H1 (cell line): ENCODE measurements at regions not wholly inside any gene's neighbourhood (a gene's known extent, or its start where the extent isn't known, plus 50 kb on each side); places are given as distances from the start of the nearest gene placed in this dataset.
"Not testable (repeated sequence)": the region's sequence is repeated elsewhere in the genome, so short reads cannot be mapped to it uniquely, and the experiment has no call there.

ENCODE experiments used
- CTCF ChIA-PET: fragments of 300-600 bp; sonication (Branson Sonifier 250); formaldehyde crosslinking; loops from one replicate; lab custom pipeline; 2021; ENCODE audit not compliant: partially characterized antibody; lab: Charles Lee
- POLR2A ChIA-PET: fragments of 300-600 bp; sonication (Branson Sonifier 250); formaldehyde crosslinking; loops from one replicate; lab custom pipeline; 2021; ENCODE audit warnings: inconsistent platforms; ENCODE audit not compliant: partially characterized antibody; lab: Charles Lee
- DNase-seq, 2 experiments: peaks; one replicate each; pipeline versions ENCODE4 v3.0.0 to v3.0.0-alpha.2; 2010 to 2022; ENCODE audit warnings: low spot score in 2 of 2, low read depth in 1 of 2, mixed read lengths in 1 of 2
- FAIRE-seq: peaks from 2 replicates; lab custom pipeline; 2011; peaks lifted over from hg19 to GRCh38; lab: Jason Lieb, UNC
- H2AFZ ChIP-seq: 2 replicates; pipeline ENCODE4 v1.8.1; 2012; ENCODE audit warnings: low read length, inconsistent platforms
- H2AK5ac ChIP-seq: 2 replicates; pipeline ENCODE4 v1.6.1; 2013; ENCODE audit warnings: low read depth, low read length
- H2BK120ac ChIP-seq: replicated peaks from 2 replicates; pipeline ENCODE3; 2013; ENCODE audit warnings: low read depth, low read length, inconsistent platforms
- H2BK12ac ChIP-seq: 2 replicates; pipeline ENCODE4 v1.6.1; 2013; ENCODE audit warnings: low read depth, low read length
- H2BK15ac ChIP-seq: 2 replicates; pipeline ENCODE4 v1.6.1; 2013; ENCODE audit warnings: low read length
- H2BK20ac ChIP-seq: 2 replicates; pipeline ENCODE4 v1.6.1; 2013; ENCODE audit warnings: low read length
- H2BK5ac ChIP-seq: 2 replicates; pipeline ENCODE4 v1.6.1; 2013; ENCODE audit warnings: low read depth, low read length
- H3K14ac ChIP-seq: 2 replicates; pipeline ENCODE4 v1.6.1; 2013; ENCODE audit warnings: inconsistent platforms; ENCODE audit not compliant: insufficient read length
- H3K18ac ChIP-seq: 2 replicates; pipeline ENCODE4 v1.6.1; 2013; ENCODE audit warnings: low read length; ENCODE audit errors: extremely low read depth
- H3K23ac ChIP-seq: 2 replicates; pipeline ENCODE4 v1.6.1; 2013; ENCODE audit warnings: inconsistent platforms; ENCODE audit not compliant: insufficient read length
- H3K23me2 ChIP-seq: 2 replicates; pipeline ENCODE4 v1.6.1; 2013; ENCODE audit warnings: low read depth, low read length
- H3K27ac ChIP-seq: 2 replicates; pipeline ENCODE4 v1.6.1; 2011; ENCODE audit warnings: low read depth, low read length, inconsistent platforms
- H3K27me3 ChIP-seq, 4 experiments: replicated peaks in 1 of 4; 1 replicate in 1 of 4; 2 replicates in 3 of 4; pipeline versions ENCODE4 v1.6.1 to v1.8.1; 2011 to 2013; ENCODE audit warnings: low read length in 3 of 4, mild to moderate bottlenecking in 3 of 4, inconsistent platforms in 2 of 4, mixed read lengths in 2 of 4, moderate library complexity in 1 of 4; ENCODE audit not compliant: control insufficient read depth in 3 of 4, insufficient read depth in 3 of 4; ENCODE audit errors: extremely low read depth in 1 of 4
- H3K36me3 ChIP-seq, 4 experiments: 2 replicates each; pipeline versions ENCODE4 v1.6.1 to v1.8.1; 2011 to 2013; ENCODE audit warnings: mild to moderate bottlenecking in 4 of 4, low read length in 3 of 4, moderate library complexity in 2 of 4, control low read depth in 1 of 4, inconsistent platforms in 1 of 4; ENCODE audit not compliant: insufficient read depth in 4 of 4, control insufficient read depth in 2 of 4
- H3K4ac ChIP-seq: replicated peaks from 2 replicates; pipeline ENCODE3; 2013; ENCODE audit warnings: low read length, low read depth, mixed read lengths, inconsistent platforms; ENCODE audit not compliant: insufficient read length
- H3K4me1 ChIP-seq, 4 experiments: replicated peaks in 1 of 4; 1 replicate in 1 of 4; 2 replicates in 3 of 4; pipeline versions ENCODE4 v1.6.1 to v1.8.1; 2011 to 2013; ENCODE audit warnings: low read length in 3 of 4, inconsistent platforms in 2 of 4, mixed read lengths in 1 of 4; ENCODE audit not compliant: insufficient read depth in 4 of 4, control insufficient read depth in 3 of 4
- H3K4me2 ChIP-seq, 2 experiments: 2 replicates each; pipeline versions ENCODE4 v1.6.1 to v1.8.1; 2011 to 2013; ENCODE audit warnings: low read depth in 2 of 2, low read length in 2 of 2, control low read depth in 1 of 2, inconsistent platforms in 1 of 2, mild to moderate bottlenecking in 1 of 2; ENCODE audit not compliant: insufficient read depth in 1 of 2
- H3K4me3 ChIP-seq, 4 experiments: fragments of 200-600, 300-600 bp in 1 of 4; sonication (generic), shearing (Covaris generic), sonication (Bioruptor Twin) in 1 of 4; 2 replicates each; pipeline versions ENCODE4 v1.5.1 to v1.8.1; 2011 to 2016; ENCODE audit warnings: low read length in 4 of 4, low read depth in 3 of 4, control low read depth in 2 of 4, inconsistent platforms in 2 of 4, mild to moderate bottlenecking in 2 of 4, mixed read lengths in 1 of 4, moderate library complexity in 1 of 4; ENCODE audit not compliant: insufficient read depth in 2 of 4; ENCODE audit errors: extremely low read depth in 1 of 4
- H3K56ac ChIP-seq: replicated peaks from 2 replicates; pipeline ENCODE3; 2013; ENCODE audit warnings: low read depth, mild to moderate bottlenecking, mixed read lengths, low read length, inconsistent platforms; ENCODE audit not compliant: insufficient read length
- H3K79me1 ChIP-seq: 2 replicates; pipeline ENCODE4 v1.6.1; 2013; ENCODE audit warnings: low read depth, low read length, control low read depth
- H3K79me2 ChIP-seq, 2 experiments: 2 replicates each; pipeline versions ENCODE4 v1.6.1 to v1.8.1; 2012 to 2013; ENCODE audit warnings: low read length in 2 of 2, mild to moderate bottlenecking in 2 of 2, inconsistent platforms in 1 of 2; ENCODE audit not compliant: insufficient read depth in 2 of 2, control insufficient read depth in 1 of 2
- H3K9ac ChIP-seq, 4 experiments: replicated peaks in 1 of 4; 1 replicate in 1 of 4; 2 replicates in 3 of 4; pipeline versions ENCODE4 v1.6.1 to v1.8.1; 2011 to 2013; ENCODE audit warnings: low read depth in 3 of 4, low read length in 3 of 4, control low read depth in 2 of 4, mild to moderate bottlenecking in 2 of 4, moderate library complexity in 2 of 4, inconsistent platforms in 1 of 4; ENCODE audit errors: extremely low read depth in 1 of 4
- H3K9me3 ChIP-seq, 2 experiments: 2 replicates each; pipeline versions ENCODE4 v1.6.1 to v1.8.1; 2012 to 2013; ENCODE audit warnings: mild to moderate bottlenecking in 2 of 2, moderate library complexity in 2 of 2, control low read depth in 1 of 2, inconsistent platforms in 1 of 2, low read depth in 1 of 2, low read length in 1 of 2, mixed read lengths in 1 of 2; ENCODE audit not compliant: insufficient read depth in 2 of 2
- H4K20me1 ChIP-seq, 2 experiments: replicated peaks in 1 of 2; 2 replicates each; pipeline versions ENCODE3 to v1.8.1; 2011 to 2013; ENCODE audit warnings: inconsistent platforms in 2 of 2, low read length in 2 of 2, mild to moderate bottlenecking in 1 of 2; ENCODE audit not compliant: insufficient read depth in 2 of 2, control insufficient read depth in 1 of 2
- H4K5ac ChIP-seq: 2 replicates; pipeline ENCODE4 v1.6.1; 2013; ENCODE audit warnings: low read length, low read depth, mixed read lengths, inconsistent platforms; ENCODE audit not compliant: insufficient read length
- H4K8ac ChIP-seq: 2 replicates; pipeline ENCODE4 v1.8.0; 2013; ENCODE audit warnings: mild to moderate bottlenecking, moderate library complexity, low read length, inconsistent platforms; ENCODE audit not compliant: insufficient read depth; ENCODE audit errors: extremely low read depth
- H4K91ac ChIP-seq: replicated peaks from 2 replicates; pipeline ENCODE3; 2013; ENCODE audit warnings: low read length, mixed read lengths, inconsistent platforms; ENCODE audit not compliant: insufficient read length
- MAFK ChIP-seq: IDR thresholded peaks from 2 replicates; pipeline ENCODE4 v1.6.1; 2012; ENCODE audit warnings: low read depth, mild to moderate bottlenecking, improper control_type of control experiment, low read length
- NANOG ChIP-seq: IDR thresholded peaks from 2 replicates; pipeline ENCODE4 v1.6.1; 2011; ENCODE audit warnings: low read length, low read depth, mild to moderate bottlenecking, inconsistent platforms; ENCODE audit not compliant: insufficient read depth, poor library complexity, severe bottlenecking
- NRF1 ChIP-seq: IDR thresholded peaks from 2 replicates; pipeline ENCODE4 v1.6.1; 2011; ENCODE audit warnings: mild to moderate bottlenecking, low read depth, low read length, improper control_type of control experiment
- SIN3A ChIP-seq, 2 experiments: IDR thresholded peaks in 1 of 2; conservative IDR thresholded peaks in 1 of 2; 2 replicates each; pipeline ENCODE4 v1.6.1; 2011 to 2012; ENCODE audit warnings: low read length in 2 of 2, improper control_type of control experiment in 1 of 2, low read depth in 1 of 2, mild to moderate bottlenecking in 1 of 2
- TAF1 ChIP-seq: IDR thresholded peaks from 2 replicates; pipeline ENCODE4 v1.6.1; 2011; ENCODE audit warnings: mild to moderate bottlenecking, low read depth, low read length
- TBP ChIP-seq: IDR thresholded peaks from 2 replicates; pipeline ENCODE4 v1.6.1; 2011; ENCODE audit warnings: low read depth, low read length, improper control_type of control experiment
- USF2 ChIP-seq: IDR thresholded peaks from 2 replicates; pipeline ENCODE4 v1.6.1; 2011; ENCODE audit warnings: low read length, improper control_type of control experiment
- ZNF274 ChIP-seq: IDR thresholded peaks from 2 replicates; pipeline ENCODE4 v1.7.0; 2012; ENCODE audit warnings: low read length, borderline replicate concordance; ENCODE audit errors: extremely low read depth
- WGBS, 2 experiments: shearing (Covaris generic) in 1 of 2; methylation state at CpG; one replicate each; pipeline versions ENCODE4 v1.1.6 to v1.1.7; 2013 to 2015; ENCODE audit warnings: low lambda C conversion rate in 2 of 2, mixed read lengths in 2 of 2, inconsistent platforms in 1 of 2, low coverage in 1 of 2, missing lambda C conversion rate in 1 of 2; ENCODE audit not compliant: insufficient replicate concordance in 2 of 2, insufficient coverage in 1 of 2, insufficient read length in 1 of 2; ENCODE audit errors: extremely low coverage in 1 of 2, missing lambda C conversion rate in 1 of 2; 5-methylcytosine and 5-hydroxymethylcytosine counted together

GRCh38 chr12:28097221-28097620, 93.0 kb upstream of the CCDC91 start (continued):
- no peak for TF ChIP-seq MAFK
- TF ChIP-seq SIN3A (conservative IDR thresholded peaks at IDR 0.05 in 1 of 2, IDR thresholded peaks at IDR 0.05 in 1 of 2; ENCODE audit: low read depth in 1 of 2, low read length in 2 of 2): no peak
- no peak for TF ChIP-seq NANOG
- TF ChIP-seq ZNF274: no peak
- TF ChIP-seq NRF1: no peak
- TF ChIP-seq USF2: no peak
- TF ChIP-seq TAF1: no peak
- TF ChIP-seq TBP: no peak

- H3K4me2 ChIP-seq, H2AFZ ChIP-seq, H3K4me3 ChIP-seq, H2BK20ac ChIP-seq, H2BK5ac ChIP-seq, FAIRE-seq, DNase-seq, H3K14ac ChIP-seq, H3K9ac ChIP-seq, H3K18ac ChIP-seq, H3K4ac ChIP-seq, POLR2A ChIA-PET, H3K79me2 ChIP-seq, H3K36me3 ChIP-seq, H3K27ac ChIP-seq, H2BK15ac ChIP-seq, H4K8ac ChIP-seq, CTCF ChIA-PET, H3K9me3 ChIP-seq, H4K20me1 ChIP-seq, H2BK120ac ChIP-seq, H4K5ac ChIP-seq, H3K4me1 ChIP-seq, H3K27me3 ChIP-seq, H4K91ac ChIP-seq, H3K23ac ChIP-seq, H3K56ac ChIP-seq, H3K79me1 ChIP-seq, H2AK5ac ChIP-seq, H3K23me2 ChIP-seq, H2BK12ac ChIP-seq: not testable (repeated sequence)
- WGBS, 2 experiments: 91% methylated on average over 2 of the region's 2 CpGs; no CpG with 5 or more reads in 1 of the 2 experiments
Observed at GRCh38 chr12:28099245-28099644, 91.0 kb upstream of the CCDC91 start.
